IPS-NIHi11 (cell line): ENCODE measurements at regions not wholly inside any gene's neighbourhood (a gene's known extent, or its start where the extent isn't known, plus 50 kb on each side); places are given as distances from the start of the nearest gene placed in this dataset.

ENCODE experiments used
- DNase-seq: peaks from one replicate; pipeline ENCODE4 v3.0.0; 2012; ENCODE audit warnings: mixed read lengths, low spot score

- no peak for DNase-seq
Measured at GRCh38 chr4:146023334-146023967, 84.8 kb upstream of the ZNF827 start.

GRCh38 chr4:146022541-146022940, 83.9 kb upstream of the ZNF827 start:
- no peak for DNase-seq

- DNase-seq = no peak
Measured at GRCh38 chr4:146018247-146018646, 79.6 kb upstream of the ZNF827 start.

GRCh38 chr4:146004730-146005129, 66.1 kb upstream of the ZNF827 start:
- no peak for DNase-seq

DNA sequence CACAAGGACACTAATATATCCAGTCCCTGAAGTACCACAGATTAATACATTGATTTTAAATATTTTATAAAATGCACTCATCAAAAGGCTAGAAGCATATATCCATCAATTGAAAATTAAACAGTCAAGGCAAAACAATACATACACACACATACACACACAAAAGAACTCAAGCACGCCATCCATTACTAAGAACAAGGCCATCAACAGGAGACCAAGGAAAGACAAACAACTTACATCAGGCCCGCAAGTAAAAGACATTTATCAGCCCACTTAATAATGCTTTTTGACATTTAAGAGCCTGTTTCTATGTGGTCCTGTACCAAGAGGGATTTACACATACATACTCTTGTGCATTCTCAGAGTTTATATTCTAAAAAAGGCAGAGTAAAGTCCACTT, 50.0 kb upstream of the ZNF827 start:
- DNase-seq = no peak
